Hepatocyte (in vitro differentiated cells): ENCODE measurements at regions not wholly inside any gene's neighbourhood (a gene's known extent, or its start where the extent isn't known, plus 50 kb on each side); places are given as distances from the start of the nearest gene placed in this dataset.
A peak's percentile ranks its signal among the peaks of the same experiment; 100 is the strongest.

Experiments used
- DNase-seq: peaks from one replicate; pipeline ENCODE4 v3.0.0-alpha.2; 2016; ENCODE audit warnings: low spot score
- H2AFZ ChIP-seq: fragments of 200-600 bp; sonication (generic); 2 replicates; pipeline ENCODE4 v1.6.0; 2016; ENCODE audit warnings: antibody characterized with exemption, mild to moderate bottlenecking
- H3K27ac ChIP-seq: fragments of 200-600 bp; sonication (generic); 2 replicates; pipeline ENCODE4 v1.5.1; 2016; ENCODE audit warnings: mild to moderate bottlenecking
- H3K27me3 ChIP-seq: fragments of 200-600 bp; sonication (generic); 2 replicates; pipeline ENCODE4 v1.6.1; 2016
- H3K36me3 ChIP-seq: fragments of 200-600 bp; sonication (generic); replicated peaks from 2 replicates; pipeline ENCODE4 v1.5.1; 2016; ENCODE audit warnings: low read depth; ENCODE audit not compliant: insufficient read depth
- H3K4me1 ChIP-seq: fragments of 200-600 bp; sonication (generic); 2 replicates; pipeline ENCODE4 v1.5.1; 2016; ENCODE audit warnings: mild to moderate bottlenecking, moderate library complexity; ENCODE audit not compliant: insufficient read depth
- H3K4me2 ChIP-seq: fragments of 200-600 bp; sonication (generic); 2 replicates; pipeline ENCODE4 v1.6.0; 2016
- H3K4me3 ChIP-seq: fragments of 200-600 bp; sonication (generic); 2 replicates; pipeline ENCODE4 v1.5.1; 2016; ENCODE audit warnings: mild to moderate bottlenecking
- H3K79me2 ChIP-seq: fragments of 200-600 bp; sonication (generic); 2 replicates; pipeline ENCODE4 v1.6.0; 2017; ENCODE audit warnings: mild to moderate bottlenecking
- H3K9me2 ChIP-seq: fragments of 200-600 bp; sonication (generic); replicated peaks from 2 replicates; pipeline ENCODE4 v1.6.0; 2017; ENCODE audit warnings: mild to moderate bottlenecking; ENCODE audit not compliant: insufficient read depth
- H3K9me3 ChIP-seq: fragments of 200-600 bp; sonication (generic); 2 replicates; pipeline ENCODE4 v1.5.1; 2016; ENCODE audit warnings: low read depth, mild to moderate bottlenecking
- H4K20me1 ChIP-seq: fragments of 200-600 bp; sonication (generic); 2 replicates; pipeline ENCODE4 v1.6.0; 2016; ENCODE audit warnings: mild to moderate bottlenecking; ENCODE audit not compliant: insufficient read depth, poor library complexity, severe bottlenecking
- EZH2 ChIP-seq: fragments of 200-600 bp; sonication (generic); IDR thresholded peaks from 2 replicates; pipeline ENCODE4 v1.6.1; 2016; ENCODE audit warnings: antibody characterized with exemption, mild to moderate bottlenecking, borderline replicate concordance
- EZH2phosphoT487 ChIP-seq: fragments of 200-600 bp; sonication (generic); IDR thresholded peaks from one replicate; pipeline ENCODE4 v1.6.1; 2018; ENCODE audit warnings: antibody characterized with exemption, mild to moderate bottlenecking, low read depth, moderate library complexity; ENCODE audit not compliant: unreplicated experiment, severe bottlenecking
- WGBS: methylation state at CpG from one replicate; pipeline ENCODE4 v1.1.6; 2016; ENCODE audit warnings: low lambda C conversion rate; ENCODE audit errors: missing lambda C conversion rate; 5-methylcytosine and 5-hydroxymethylcytosine counted together
- TF ChIP-seq, protein P1 (sequence below): fragments of 200-600 bp; sonication (generic); IDR thresholded peaks from 2 replicates; pipeline ENCODE4 v1.5.1; 2016; ENCODE audit warnings: antibody characterized with exemption, mild to moderate bottlenecking; ENCODE audit not compliant: poor library complexity

DNA sequence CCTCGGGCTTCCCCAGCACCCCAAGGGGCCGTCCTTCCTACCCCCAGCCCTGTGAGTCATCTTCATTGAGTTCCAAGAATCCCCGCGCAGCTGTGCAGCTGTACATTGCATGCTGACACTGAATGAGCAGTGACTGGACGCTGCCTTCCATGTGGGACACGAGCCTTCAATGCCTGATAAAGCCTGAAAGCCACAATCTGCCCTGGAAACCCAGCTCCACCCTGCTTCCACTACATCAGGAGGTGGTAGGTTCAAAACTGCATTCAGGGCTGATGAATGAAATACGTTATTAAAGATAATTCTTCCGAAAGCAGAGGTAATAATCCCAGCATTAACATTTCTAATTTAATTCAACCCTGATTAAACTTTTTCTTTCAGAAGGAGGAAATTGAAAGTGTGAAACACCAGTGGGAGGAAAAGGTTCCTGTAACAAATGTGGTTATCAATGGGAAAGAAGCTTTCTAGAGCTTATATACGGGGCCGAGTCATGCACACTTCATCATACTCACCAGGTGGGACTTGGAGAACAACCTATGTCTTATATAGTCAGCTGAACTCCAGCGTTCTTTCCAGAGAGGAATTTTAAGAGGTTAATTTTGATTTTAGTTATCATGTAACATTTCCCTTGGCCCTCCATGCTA is 360.1 kb downstream of the LPIN1 start:
- Histone ChIP-seq H3K36me3 (no peaks in the 10 kb centered on the region), H4K20me1 (no peaks in the 10 kb centered on the region), H3K27ac (no peak overlapping the region), H3K9me2 (no peaks in the 10 kb centered on the region), H3K4me1 (no peaks in the 10 kb centered on the region), H3K4me2 (no peak overlapping the region), H3K4me3 (no peak overlapping the region), H3K9me3 (no peaks in the 10 kb centered on the region), H3K79me2 (no peaks in the 10 kb centered on the region), H3K27me3 (no peaks in the 10 kb centered on the region), H2AFZ (no peak overlapping the region)
- peak; percentile 49 for DNase-seq
- WGBS = 74% methylated on average over 11 of the region's 11 CpGs
- TF ChIP-seq EZH2 (no peak), EZH2phosphoT487 (no peak)
- TF ChIP-seq, protein P1, sequence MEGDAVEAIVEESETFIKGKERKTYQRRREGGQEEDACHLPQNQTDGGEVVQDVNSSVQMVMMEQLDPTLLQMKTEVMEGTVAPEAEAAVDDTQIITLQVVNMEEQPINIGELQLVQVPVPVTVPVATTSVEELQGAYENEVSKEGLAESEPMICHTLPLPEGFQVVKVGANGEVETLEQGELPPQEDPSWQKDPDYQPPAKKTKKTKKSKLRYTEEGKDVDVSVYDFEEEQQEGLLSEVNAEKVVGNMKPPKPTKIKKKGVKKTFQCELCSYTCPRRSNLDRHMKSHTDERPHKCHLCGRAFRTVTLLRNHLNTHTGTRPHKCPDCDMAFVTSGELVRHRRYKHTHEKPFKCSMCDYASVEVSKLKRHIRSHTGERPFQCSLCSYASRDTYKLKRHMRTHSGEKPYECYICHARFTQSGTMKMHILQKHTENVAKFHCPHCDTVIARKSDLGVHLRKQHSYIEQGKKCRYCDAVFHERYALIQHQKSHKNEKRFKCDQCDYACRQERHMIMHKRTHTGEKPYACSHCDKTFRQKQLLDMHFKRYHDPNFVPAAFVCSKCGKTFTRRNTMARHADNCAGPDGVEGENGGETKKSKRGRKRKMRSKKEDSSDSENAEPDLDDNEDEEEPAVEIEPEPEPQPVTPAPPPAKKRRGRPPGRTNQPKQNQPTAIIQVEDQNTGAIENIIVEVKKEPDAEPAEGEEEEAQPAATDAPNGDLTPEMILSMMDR = no peak

DNA sequence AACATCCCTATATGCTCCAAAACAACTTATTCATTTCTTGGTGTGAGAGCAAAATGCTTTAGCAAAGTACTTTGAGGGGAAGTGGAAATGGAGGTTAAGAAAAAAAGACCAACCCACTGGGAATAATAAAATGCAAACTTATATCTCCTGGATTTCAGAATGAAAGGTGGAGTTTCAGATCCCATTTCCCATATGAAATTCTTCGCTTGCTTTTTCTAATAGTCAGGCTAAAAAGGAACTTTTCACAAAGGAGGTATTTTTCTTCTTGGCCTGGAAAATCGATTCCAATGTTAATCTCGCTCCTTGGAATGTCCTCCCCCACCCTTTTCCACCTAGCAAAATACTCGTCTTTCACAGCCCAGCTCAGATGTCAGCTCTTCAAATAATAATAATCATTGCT is 360.9 kb downstream of the LPIN1 start:
- Histone ChIP-seq H3K79me2 (no peaks in the 10 kb centered on the region), H3K4me1 (no peaks in the 10 kb centered on the region), H3K4me2 (no peak overlapping the region), H3K36me3 (no peaks in the 10 kb centered on the region), H3K27ac (no peak overlapping the region), H4K20me1 (no peaks in the 10 kb centered on the region), H3K4me3 (no peak overlapping the region), H3K27me3 (no peaks in the 10 kb centered on the region), H3K9me2 (no peaks in the 10 kb centered on the region), H2AFZ (no peak overlapping the region), H3K9me3 (no peaks in the 10 kb centered on the region)
- DNase-seq = no peak
- no peak for TF ChIP-seq EZH2
- TF ChIP-seq, protein P1 = no peak
- TF ChIP-seq EZH2phosphoT487 = no peak
- 58% methylated on average over 4 of the region's 4 CpGs for WGBS

GRCh38 chr2:12107939-12108338 is 361.5 kb downstream of the LPIN1 start:
- Histone ChIP-seq H3K9me3 (no peaks in the 10 kb centered on the region), H3K27ac (no peak overlapping the region), H3K4me3 (no peak overlapping the region), H2AFZ (no peak overlapping the region), H3K4me1 (no peaks in the 10 kb centered on the region), H3K9me2 (no peaks in the 10 kb centered on the region), H3K4me2 (no peak overlapping the region), H3K36me3 (no peaks in the 10 kb centered on the region), H3K27me3 (no peaks in the 10 kb centered on the region), H3K79me2 (no peaks in the 10 kb centered on the region), H4K20me1 (no peaks in the 10 kb centered on the region)
- DNase-seq = no peak
- 66% methylated on average over 5 of the region's 5 CpGs for WGBS
- TF ChIP-seq EZH2phosphoT487 (no peak), EZH2 (no peak)
- TF ChIP-seq, protein P1 = no peak
